ENCODE measurements at regions not wholly inside any gene's neighbourhood (a gene's known extent, or its start where the extent isn't known, plus 50 kb on each side); places are given as distances from the start of the nearest gene placed in this dataset.

DNA sequence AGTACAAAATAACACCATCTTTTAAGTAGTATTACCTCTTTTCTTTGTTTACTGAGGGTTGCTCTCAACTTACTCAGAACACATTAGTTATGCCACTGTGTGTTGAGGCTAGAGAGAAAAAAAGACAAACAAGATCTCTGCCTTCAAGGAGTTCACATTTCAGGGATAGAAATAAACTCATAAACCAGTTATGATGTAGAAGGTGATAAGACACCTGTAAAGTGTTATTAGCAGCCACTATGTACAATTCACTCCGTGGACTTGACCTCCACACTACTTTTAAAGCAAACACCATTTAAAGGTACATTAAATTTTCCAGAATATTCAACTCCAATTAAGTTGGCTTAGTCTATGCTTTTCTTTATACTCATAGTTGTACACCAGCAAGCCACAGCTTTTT, 278.0 kb downstream of the PDGFC start:
- Histone ChIP-seq H3K4me1 (no peaks in the 10 kb centered on the region), H3K27ac (no peak overlapping the region), H3K27me3 (replicated peaks in 1 of 7) (peaks cover 0 to 3% (median 0%) of the 10 kb centered on the region in 7 donors), H3K36me3 (no peaks in the 10 kb centered on the region), H3K9me3 (no peaks in the 10 kb centered on the region), H3K4me3 (no peak overlapping the region)
- intact Hi-C loops (cut with DNase I; ENCODE audit: low total_unique reads), result no loop called here
- no peak for DNase-seq
- TF ChIP-seq, protein P1, sequence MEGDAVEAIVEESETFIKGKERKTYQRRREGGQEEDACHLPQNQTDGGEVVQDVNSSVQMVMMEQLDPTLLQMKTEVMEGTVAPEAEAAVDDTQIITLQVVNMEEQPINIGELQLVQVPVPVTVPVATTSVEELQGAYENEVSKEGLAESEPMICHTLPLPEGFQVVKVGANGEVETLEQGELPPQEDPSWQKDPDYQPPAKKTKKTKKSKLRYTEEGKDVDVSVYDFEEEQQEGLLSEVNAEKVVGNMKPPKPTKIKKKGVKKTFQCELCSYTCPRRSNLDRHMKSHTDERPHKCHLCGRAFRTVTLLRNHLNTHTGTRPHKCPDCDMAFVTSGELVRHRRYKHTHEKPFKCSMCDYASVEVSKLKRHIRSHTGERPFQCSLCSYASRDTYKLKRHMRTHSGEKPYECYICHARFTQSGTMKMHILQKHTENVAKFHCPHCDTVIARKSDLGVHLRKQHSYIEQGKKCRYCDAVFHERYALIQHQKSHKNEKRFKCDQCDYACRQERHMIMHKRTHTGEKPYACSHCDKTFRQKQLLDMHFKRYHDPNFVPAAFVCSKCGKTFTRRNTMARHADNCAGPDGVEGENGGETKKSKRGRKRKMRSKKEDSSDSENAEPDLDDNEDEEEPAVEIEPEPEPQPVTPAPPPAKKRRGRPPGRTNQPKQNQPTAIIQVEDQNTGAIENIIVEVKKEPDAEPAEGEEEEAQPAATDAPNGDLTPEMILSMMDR (IDR thresholded peaks at IDR 0.05 in 8 of 11, conservative IDR thresholded peaks at IDR 0.05 in 3 of 11), result no peak
- TF ChIP-seq POLR2A (IDR thresholded peaks at IDR 0.05), result no peak
- no peak for TF ChIP-seq POLR2AphosphoS5 (IDR thresholded peaks at IDR 0.05)
- 45 to 81% (median 66%) methylated on average over 1 of the region's 1 CpG for WGBS, 5 donors

DNA sequence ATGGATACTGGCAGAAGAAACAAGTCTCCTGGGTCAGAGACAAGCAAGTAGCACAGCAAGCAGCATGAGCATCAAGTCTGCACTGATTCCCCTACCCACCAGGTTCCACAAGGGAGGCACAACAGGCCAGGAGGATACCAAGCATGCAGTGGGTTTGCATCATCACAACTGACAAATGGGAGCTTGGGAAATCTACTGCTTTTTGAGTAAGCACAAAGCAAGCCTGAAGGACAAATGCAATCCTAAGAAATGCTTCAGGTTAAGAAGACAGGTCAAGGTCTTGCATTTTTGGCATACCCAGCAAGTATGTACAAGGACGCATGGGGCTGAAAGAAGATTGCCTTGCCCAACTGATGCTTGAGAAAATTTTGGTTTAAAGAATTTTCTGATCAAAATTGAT, 279.6 kb downstream of the PDGFC start:
- TF ChIP-seq POLR2AphosphoS5 (IDR thresholded peaks at IDR 0.05), result no peak
- TF ChIP-seq, protein P1 (IDR thresholded peaks at IDR 0.05 in 8 of 11, conservative IDR thresholded peaks at IDR 0.05 in 3 of 11), result no peak
- no peak for TF ChIP-seq POLR2A (IDR thresholded peaks at IDR 0.05)
- Histone ChIP-seq H3K4me3 (no peak overlapping the region), H3K36me3 (no peaks in the 10 kb centered on the region), H3K9me3 (no peaks in the 10 kb centered on the region), H3K4me1 (no peaks in the 10 kb centered on the region), H3K27me3 (replicated peaks in 1 of 7) (peaks cover 0 to 3% (median 0%) of the 10 kb centered on the region in 7 donors), H3K27ac (no peak overlapping the region)
- intact Hi-C loops (cut with DNase I; ENCODE audit: low total_unique reads), result no loop called here
- DNase-seq, result no peak
- WGBS, 5 donors, result 78 to 97% (median 84%) methylated on average over 1 of the region's 1 CpG

DNA sequence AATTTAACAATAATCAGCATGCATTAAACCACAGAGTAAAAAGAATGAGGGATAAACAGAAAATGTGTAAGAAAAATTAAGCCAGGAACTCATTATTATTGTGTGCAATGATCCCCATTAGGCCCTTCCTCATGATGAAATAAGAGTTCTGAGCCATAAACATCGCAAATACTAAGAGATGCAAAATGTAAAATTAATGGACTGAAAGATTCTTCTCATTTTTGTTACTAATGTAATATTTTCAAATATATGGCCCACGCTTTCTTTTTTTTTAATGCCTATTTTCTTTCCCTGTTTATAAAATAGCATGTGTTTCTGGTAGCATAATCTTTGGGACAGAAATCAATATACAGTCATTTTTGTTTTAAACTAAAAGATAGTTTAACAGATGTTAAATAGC, 281.0 kb downstream of the PDGFC start:
- no peaks in the 10 kb centered on the region for H3K9me3 ChIP-seq
- H3K36me3 ChIP-seq, result no peaks in the 10 kb centered on the region
- TF ChIP-seq POLR2AphosphoS5 (IDR thresholded peaks at IDR 0.05) (no peak), POLR2A (IDR thresholded peaks at IDR 0.05) (no peak)
- TF ChIP-seq, protein P1 (IDR thresholded peaks at IDR 0.05 in 8 of 11, conservative IDR thresholded peaks at IDR 0.05 in 3 of 11), result no peak
- H3K4me3 ChIP-seq, result no peak overlapping the region
- no peaks in the 10 kb centered on the region for H3K4me1 ChIP-seq
- no peak overlapping the region for H3K27ac ChIP-seq
- WGBS, 5 donors, result 82 to 92% (median 89%) methylated on average over 2 of the region's 2 CpGs
- intact Hi-C loops (cut with DNase I; ENCODE audit: low total_unique reads), result no loop called here
- peaks cover 0 to 3% (median 0%) of the 10 kb centered on the region in 7 donors for H3K27me3 ChIP-seq (replicated peaks in 1 of 7)
- no peak for DNase-seq

DNA sequence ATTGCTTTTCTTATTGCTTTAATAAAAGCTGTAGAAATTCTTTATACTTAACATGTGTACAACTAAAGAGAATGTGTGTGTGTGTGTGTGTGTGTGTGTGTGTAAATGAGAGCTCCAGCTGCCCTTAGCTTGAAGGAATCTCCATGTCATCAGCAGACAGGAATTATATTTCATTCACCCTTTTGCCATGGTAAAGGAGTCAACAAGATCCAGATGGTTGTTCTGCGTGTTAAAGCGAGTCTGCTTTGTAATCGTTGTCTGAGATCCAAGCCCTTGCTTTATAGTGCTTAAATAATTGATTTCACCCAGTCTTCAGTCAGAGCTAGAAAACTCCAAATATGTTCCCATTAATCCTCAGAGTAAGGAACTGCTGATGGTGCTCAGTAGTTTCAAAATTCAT, 285.5 kb downstream of the PDGFC start:
- no peak for DNase-seq
- Histone ChIP-seq H3K36me3 (no peaks in the 10 kb centered on the region), H3K4me1 (no peaks in the 10 kb centered on the region), H3K27ac (no peak overlapping the region), H3K27me3 (replicated peaks in 1 of 7) (no peaks in the 10 kb centered on the region), H3K9me3 (no peaks in the 10 kb centered on the region), H3K4me3 (no peak overlapping the region)
- 75 to 82% (median 81%) methylated on average over 3 of the region's 3 CpGs for WGBS, 5 donors
- intact Hi-C loops (cut with DNase I; ENCODE audit: low total_unique reads), result no loop called here
- TF ChIP-seq POLR2A (IDR thresholded peaks at IDR 0.05) (no peak), POLR2AphosphoS5 (IDR thresholded peaks at IDR 0.05) (no peak)
- TF ChIP-seq, protein P1 (IDR thresholded peaks at IDR 0.05 in 8 of 11, conservative IDR thresholded peaks at IDR 0.05 in 3 of 11), result no peak

Measured in spleen (tissue), 11 donors.